CD4-positive, CD25-positive, alpha-beta regulatory T cell (primary cell): ENCODE measurements at regions not wholly inside any gene's neighbourhood (a gene's known extent, or its start where the extent isn't known, plus 50 kb on each side); places are given as distances from the start of the nearest gene placed in this dataset.

Experiments used
- ATAC-seq, 2 donors: fragments of 150-1000 bp; cut with Tn5 transposase; one replicate each; pipeline ENCODE4 v1.10.0; 2021; ENCODE audit warnings: low read depth in 2 of 2, moderate number of reproducible peaks in 2 of 2, moderate library complexity in 1 of 2
- DNase-seq, 3 donors: peaks; one replicate each; pipeline versions ENCODE4 v3.0.0 to v3.0.0-alpha.2; 2012 to 2022; ENCODE audit warnings: mixed read lengths in 1 of 3
- H3K27ac ChIP-seq: one replicate; pipeline ENCODE4 v1.7.0; 2013; ENCODE audit warnings: mild to moderate bottlenecking, low read length; ENCODE audit not compliant: insufficient read depth, poor library complexity, severe bottlenecking
- H3K27me3 ChIP-seq: one replicate; pipeline ENCODE4 v1.7.0; 2013; ENCODE audit warnings: low read length; ENCODE audit not compliant: control insufficient read depth, insufficient read depth
- H3K36me3 ChIP-seq: one replicate; pipeline ENCODE4 v1.7.0; 2013; ENCODE audit warnings: mild to moderate bottlenecking, low read length, moderate library complexity; ENCODE audit not compliant: control insufficient read depth, insufficient read depth
- H3K4me1 ChIP-seq: 2 replicates; pipeline ENCODE4 v1.7.0; 2013; ENCODE audit warnings: mild to moderate bottlenecking, low read length; ENCODE audit not compliant: insufficient read depth, control insufficient read depth, poor library complexity, severe bottlenecking
- H3K4me3 ChIP-seq: one replicate; pipeline ENCODE4 v1.7.0; 2013; ENCODE audit warnings: low read depth, mild to moderate bottlenecking, low read length, moderate library complexity
- H3K9me3 ChIP-seq, 2 experiments: 1 replicate in 1 of 2; 2 replicates in 1 of 2; pipeline ENCODE4 v1.7.0; 2013; ENCODE audit warnings: low read length in 2 of 2, mild to moderate bottlenecking in 1 of 2, moderate library complexity in 1 of 2; ENCODE audit not compliant: control insufficient read depth in 2 of 2
- H3K27ac Mint-ChIP-seq, 3 donors: one replicate each; pipeline ENCODE4 v1.8.0; 2020 to 2022; ENCODE audit warnings: mild to moderate bottlenecking in 3 of 3, mixed read lengths in 3 of 3, moderate library complexity in 2 of 3
- H3K27me3 Mint-ChIP-seq: one replicate; pipeline ENCODE4 v1.8.0; 2022; ENCODE audit warnings: mild to moderate bottlenecking, mixed read lengths
- H3K36me3 Mint-ChIP-seq: one replicate; pipeline ENCODE4 v1.8.0; 2020; ENCODE audit warnings: mixed read lengths
- H3K4me1 Mint-ChIP-seq, 4 donors: one replicate each; pipeline ENCODE4 v1.8.0; 2020 to 2022; ENCODE audit warnings: mixed read lengths in 4 of 4, mild to moderate bottlenecking in 1 of 4
- H3K4me3 Mint-ChIP-seq, 4 donors: one replicate each; pipeline ENCODE4 v1.8.0; 2020 to 2022; ENCODE audit warnings: mild to moderate bottlenecking in 4 of 4, mixed read lengths in 4 of 4, moderate library complexity in 3 of 4
- H3K9me3 Mint-ChIP-seq, 7 donors: one replicate each; pipeline ENCODE4 v1.8.0; 2020 to 2022; ENCODE audit warnings: mixed read lengths in 7 of 7, mild to moderate bottlenecking in 3 of 7, moderate library complexity in 2 of 7

DNA sequence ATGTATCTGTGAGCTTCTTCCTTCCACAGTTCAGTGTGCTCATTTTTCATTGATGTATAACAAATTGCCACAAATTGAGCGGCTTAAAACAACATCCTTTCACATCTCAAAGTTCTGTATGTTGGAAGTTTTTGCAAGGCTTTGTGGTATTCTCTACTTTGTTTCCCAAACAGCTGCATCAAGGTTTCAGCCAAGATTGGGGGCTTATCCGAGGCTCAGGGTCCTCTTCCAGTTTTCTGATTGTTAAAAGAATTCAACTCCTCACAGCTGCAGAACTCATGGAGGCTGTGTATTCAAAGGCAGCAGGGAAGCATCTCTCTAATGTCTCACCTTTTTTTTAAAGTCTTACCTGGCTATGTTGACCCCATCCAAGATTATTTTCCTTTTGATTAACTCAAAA, 1369.8 kb downstream of the PCDH9 start:
- H3K9me3 ChIP-seq: peaks cover 0 to 3% of the 10 kb centered on the region in 2 experiments
- no peaks in the 10 kb centered on the region for H3K27me3 Mint-ChIP-seq
- no peak overlapping the region for H3K27ac ChIP-seq
- H3K36me3 Mint-ChIP-seq: no peaks in the 10 kb centered on the region
- H3K4me3 Mint-ChIP-seq: no peak overlapping the region
- no peaks in the 10 kb centered on the region for H3K36me3 ChIP-seq
- H3K4me1 Mint-ChIP-seq: no peaks in the 10 kb centered on the region
- no peaks in the 10 kb centered on the region for H3K27me3 ChIP-seq
- H3K4me1 ChIP-seq: no peaks in the 10 kb centered on the region
- peaks cover 0 to 12% (median 7%) of the 10 kb centered on the region in 7 donors for H3K9me3 Mint-ChIP-seq
- no peak overlapping the region for H3K4me3 ChIP-seq
- DNase-seq (no peak), ATAC-seq (no peak)
- no peak overlapping the region for H3K27ac Mint-ChIP-seq

DNA sequence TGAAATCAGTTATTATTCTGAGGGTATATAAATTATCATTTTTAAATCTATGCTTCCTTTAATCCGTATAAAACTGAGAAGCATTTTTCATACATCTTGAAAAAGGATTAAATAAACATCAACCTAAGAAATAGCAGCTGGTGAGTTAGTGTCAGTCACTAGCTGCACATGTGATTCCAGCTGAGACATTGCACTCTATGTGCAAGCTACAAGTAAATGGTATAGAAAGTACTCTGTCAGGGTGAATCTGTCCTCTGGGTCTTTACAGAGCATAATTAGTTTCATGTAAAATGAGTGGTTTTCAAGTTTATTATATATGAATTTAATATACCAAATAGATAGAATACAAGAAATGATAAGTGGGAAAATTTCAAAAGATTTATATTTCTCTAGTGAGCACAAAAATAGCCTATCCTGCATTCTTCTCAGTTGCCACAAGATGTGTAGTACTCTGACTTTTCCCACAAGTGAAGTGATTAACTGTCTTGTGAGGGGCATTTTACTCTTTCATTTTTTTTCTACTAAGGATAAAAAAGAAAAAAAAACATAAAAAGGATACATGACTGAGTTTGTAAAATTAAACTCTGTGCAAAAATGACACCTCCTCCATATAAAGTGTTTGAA, 1372.1 kb downstream of the PCDH9 start:
- H3K27ac ChIP-seq: no peak overlapping the region
- no peaks in the 10 kb centered on the region for H3K4me1 ChIP-seq
- H3K9me3 Mint-ChIP-seq: peaks cover 5 to 16% (median 10%) of the 10 kb centered on the region in 7 donors
- no peak overlapping the region for H3K27ac Mint-ChIP-seq
- H3K4me3 ChIP-seq: no peak overlapping the region
- H3K36me3 Mint-ChIP-seq: no peaks in the 10 kb centered on the region
- H3K4me1 Mint-ChIP-seq: no peaks in the 10 kb centered on the region
- no peak overlapping the region for H3K4me3 Mint-ChIP-seq
- DNase-seq: no peak
- H3K36me3 ChIP-seq: no peaks in the 10 kb centered on the region
- no peaks in the 10 kb centered on the region for H3K27me3 Mint-ChIP-seq
- ATAC-seq: no peak
- H3K9me3 ChIP-seq: peaks cover 0 to 3% of the 10 kb centered on the region in 2 experiments
- H3K27me3 ChIP-seq: no peaks in the 10 kb centered on the region

DNA sequence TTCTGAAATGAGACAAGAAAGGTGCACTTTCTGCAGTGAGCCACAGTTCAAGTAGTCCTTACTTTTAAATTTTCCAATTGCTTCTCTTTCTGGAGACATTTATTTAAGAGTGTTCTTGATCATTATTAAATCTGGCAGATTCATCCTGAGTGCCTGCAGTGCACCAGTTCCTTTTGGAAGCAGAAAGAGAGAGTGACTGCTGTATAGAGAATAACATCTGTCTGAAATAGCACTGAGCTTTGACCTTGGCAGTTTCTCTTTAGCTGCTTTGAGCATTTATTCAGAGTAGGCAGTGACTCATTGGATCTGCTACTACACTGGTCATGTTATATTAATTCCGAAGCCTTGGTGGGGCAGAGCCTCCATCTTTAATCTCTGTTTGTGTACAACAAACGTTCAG, 1373.7 kb downstream of the PCDH9 start:
- DNase-seq (no peak), ATAC-seq (no peak)
- Mint-ChIP-seq H3K27ac (no peak overlapping the region), H3K36me3 (no peaks in the 10 kb centered on the region), H3K4me1 (no peaks in the 10 kb centered on the region), H3K9me3 (peaks cover 5 to 16% (median 9%) of the 10 kb centered on the region in 7 donors), H3K27me3 (no peaks in the 10 kb centered on the region), H3K4me3 (no peak overlapping the region)
- Histone ChIP-seq H3K27ac (no peak overlapping the region), H3K4me3 (no peak overlapping the region), H3K4me1 (no peaks in the 10 kb centered on the region), H3K27me3 (no peaks in the 10 kb centered on the region), H3K36me3 (no peaks in the 10 kb centered on the region), H3K9me3 (peaks cover 0 to 3% of the 10 kb centered on the region in 2 experiments)

DNA sequence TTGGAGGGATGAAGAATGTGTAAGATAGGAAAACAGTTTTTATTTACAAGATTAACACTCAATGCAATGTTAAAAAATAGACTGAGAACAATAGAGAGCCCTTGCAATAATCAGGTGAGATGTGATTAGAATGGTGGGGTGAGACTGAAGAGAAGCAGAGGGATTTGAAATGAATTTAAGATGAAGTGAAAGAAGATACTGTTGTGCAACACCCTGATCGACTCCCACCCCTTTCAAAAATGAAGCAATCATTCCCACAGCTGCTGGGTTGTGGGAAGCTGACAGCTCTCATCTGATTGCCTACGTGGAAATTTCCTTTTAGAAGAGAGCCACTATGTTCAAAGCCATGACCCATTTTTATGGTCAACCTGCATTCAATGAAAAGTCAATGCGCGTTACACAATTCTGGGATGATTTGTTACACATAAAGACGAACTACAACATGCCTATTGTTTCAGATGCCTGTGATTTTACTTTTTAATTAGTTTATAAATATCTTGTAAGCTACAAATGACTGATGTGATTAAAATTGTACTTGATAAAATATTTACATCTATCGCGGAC, 1374.8 kb downstream of the PCDH9 start:
- no peaks in the 10 kb centered on the region for H3K4me1 Mint-ChIP-seq
- Histone ChIP-seq H3K4me1 (no peaks in the 10 kb centered on the region), H3K27ac (no peak overlapping the region), H3K4me3 (no peak overlapping the region), H3K27me3 (no peaks in the 10 kb centered on the region), H3K36me3 (no peaks in the 10 kb centered on the region), H3K9me3 (peaks cover 0 to 5% of the 10 kb centered on the region in 2 experiments)
- no peaks in the 10 kb centered on the region for H3K36me3 Mint-ChIP-seq
- ATAC-seq (no peak), DNase-seq (no peak)
- peaks cover 4 to 20% (median 9%) of the 10 kb centered on the region in 7 donors for H3K9me3 Mint-ChIP-seq
- no peaks in the 10 kb centered on the region for H3K27me3 Mint-ChIP-seq
- H3K4me3 Mint-ChIP-seq: no peak overlapping the region
- no peak overlapping the region for H3K27ac Mint-ChIP-seq

DNA sequence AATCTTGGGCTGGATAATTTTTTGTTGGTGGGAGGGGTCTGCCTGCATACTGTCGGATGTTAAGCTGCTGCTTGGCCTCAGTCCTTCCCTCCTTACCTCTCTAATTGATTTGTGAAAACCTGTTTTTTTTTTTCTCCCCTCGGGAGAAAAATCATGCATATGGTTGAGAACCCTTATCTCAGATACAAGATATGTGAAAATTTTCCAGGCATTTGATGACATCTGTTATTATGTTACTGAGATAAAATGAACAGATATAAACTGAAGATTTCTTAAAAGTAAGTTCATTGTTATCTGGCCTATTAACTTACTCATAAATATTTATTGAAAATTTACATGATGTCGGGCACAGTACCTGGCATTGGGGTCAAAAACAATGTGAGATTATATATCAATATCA, 1375.7 kb downstream of the PCDH9 start:
- H3K4me3 ChIP-seq: no peak overlapping the region
- no peaks in the 10 kb centered on the region for H3K36me3 ChIP-seq
- peaks cover 3 to 20% (median 6%) of the 10 kb centered on the region in 7 donors for H3K9me3 Mint-ChIP-seq
- no peaks in the 10 kb centered on the region for H3K27me3 ChIP-seq
- H3K36me3 Mint-ChIP-seq: no peaks in the 10 kb centered on the region
- DNase-seq: no peak
- H3K27ac ChIP-seq: no peak overlapping the region
- no peaks in the 10 kb centered on the region for H3K4me1 ChIP-seq
- ATAC-seq: no peak
- H3K27ac Mint-ChIP-seq: no peak overlapping the region
- H3K4me3 Mint-ChIP-seq: no peak overlapping the region
- H3K27me3 Mint-ChIP-seq: no peaks in the 10 kb centered on the region
- peaks cover 0 to 4% of the 10 kb centered on the region in 2 experiments for H3K9me3 ChIP-seq
- H3K4me1 Mint-ChIP-seq: no peaks in the 10 kb centered on the region

DNA sequence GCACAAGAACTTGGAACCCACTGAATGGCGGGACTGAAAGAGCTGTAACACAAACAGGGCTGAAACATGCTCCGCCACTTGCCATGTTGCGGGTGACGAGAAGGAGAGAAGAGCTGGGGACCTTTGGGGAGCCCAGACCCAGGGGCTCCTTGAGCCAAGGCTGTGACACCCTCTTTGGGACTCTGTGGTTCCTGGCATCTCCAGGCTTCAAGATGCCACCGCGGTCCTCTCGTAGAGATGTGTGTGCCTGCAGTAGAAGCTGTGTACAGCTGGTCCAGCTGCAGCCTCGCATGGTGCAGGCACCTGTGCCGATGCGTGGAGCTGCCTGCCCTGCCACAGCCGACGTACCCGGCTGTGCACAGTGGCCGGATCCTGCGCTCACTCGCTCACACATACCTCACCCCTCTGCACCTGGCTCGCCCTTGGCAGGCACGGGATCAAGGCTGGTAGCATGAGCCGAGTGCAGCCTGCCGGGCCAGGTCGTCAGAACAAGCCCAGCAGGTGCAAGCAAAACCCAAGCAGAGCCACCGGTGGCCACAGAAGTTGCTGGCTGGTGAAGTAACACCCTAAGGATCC, 1385.8 kb downstream of the PCDH9 start:
- no peaks in the 10 kb centered on the region for H3K27me3 Mint-ChIP-seq
- H3K27ac ChIP-seq: no peak overlapping the region
- H3K4me1 Mint-ChIP-seq: no peaks in the 10 kb centered on the region
- H3K36me3 Mint-ChIP-seq: no peaks in the 10 kb centered on the region
- no peak for ATAC-seq
- H3K27me3 ChIP-seq: no peaks in the 10 kb centered on the region
- H3K27ac Mint-ChIP-seq: no peak overlapping the region
- DNase-seq: no peak
- no peak overlapping the region for H3K4me3 Mint-ChIP-seq
- H3K9me3 ChIP-seq: peaks cover 0 to 24% of the 10 kb centered on the region in 2 experiments
- H3K36me3 ChIP-seq: no peaks in the 10 kb centered on the region
- H3K9me3 Mint-ChIP-seq: peaks cover 0 to 26% (median 7%) of the 10 kb centered on the region in 7 donors
- H3K4me3 ChIP-seq: no peak overlapping the region
- H3K4me1 ChIP-seq: no peaks in the 10 kb centered on the region

DNA sequence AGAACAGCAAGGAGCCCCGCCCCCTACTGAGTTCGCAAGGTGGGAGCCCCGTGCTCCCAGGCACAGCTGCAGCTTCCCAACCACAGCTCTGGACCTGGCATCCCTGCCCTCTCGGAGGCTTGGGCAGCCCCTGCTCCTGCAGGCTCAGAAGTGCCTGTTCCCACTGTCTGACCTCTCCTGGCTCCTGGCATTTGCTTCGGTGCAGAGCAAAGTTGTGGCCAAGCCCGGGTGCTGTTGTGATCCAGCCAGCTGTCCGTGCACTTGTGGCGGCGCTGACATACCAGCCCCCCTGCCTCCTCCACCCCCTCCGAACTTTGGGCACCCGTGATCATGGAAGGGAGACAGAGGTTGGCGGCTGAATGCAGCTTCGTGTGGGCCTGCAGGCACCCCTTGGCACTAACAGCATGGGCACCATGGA, 1386.8 kb downstream of the PCDH9 start:
- ATAC-seq (no peak), DNase-seq (no peak)
- Mint-ChIP-seq H3K27me3 (no peaks in the 10 kb centered on the region), H3K36me3 (no peaks in the 10 kb centered on the region), H3K4me3 (no peak overlapping the region), H3K9me3 (peaks cover 0 to 29% (median 7%) of the 10 kb centered on the region in 7 donors), H3K4me1 (no peaks in the 10 kb centered on the region), H3K27ac (no peak overlapping the region)
- Histone ChIP-seq H3K36me3 (no peaks in the 10 kb centered on the region), H3K27ac (no peak overlapping the region), H3K9me3 (peaks cover 2 to 25% of the 10 kb centered on the region in 2 experiments), H3K27me3 (no peaks in the 10 kb centered on the region), H3K4me3 (no peak overlapping the region), H3K4me1 (no peaks in the 10 kb centered on the region)

DNA sequence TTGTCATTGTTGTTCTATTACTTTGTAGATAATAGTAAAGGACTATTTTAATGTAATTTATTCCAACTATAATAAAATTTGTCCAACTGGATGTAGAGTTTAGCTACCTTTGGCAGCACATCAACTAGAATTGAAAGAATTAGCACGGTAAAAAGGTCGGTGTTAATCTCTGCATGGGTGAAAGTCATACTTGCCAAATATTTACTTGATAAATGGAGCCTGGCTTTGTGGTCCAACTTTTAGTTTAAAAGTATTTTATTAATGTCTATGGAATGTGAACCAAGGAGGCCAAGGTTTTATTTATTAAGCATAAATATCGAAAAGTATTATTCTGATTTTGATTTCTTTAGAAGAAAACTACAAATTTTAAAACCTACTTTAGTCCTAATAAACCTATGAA, 1389.0 kb downstream of the PCDH9 start:
- no peak for DNase-seq
- no peak overlapping the region for H3K4me3 Mint-ChIP-seq
- no peak overlapping the region for H3K27ac Mint-ChIP-seq
- Histone ChIP-seq H3K36me3 (no peaks in the 10 kb centered on the region), H3K9me3 (peaks cover 2 to 17% of the 10 kb centered on the region in 2 experiments), H3K4me1 (no peaks in the 10 kb centered on the region), H3K4me3 (no peak overlapping the region), H3K27ac (no peak overlapping the region), H3K27me3 (no peaks in the 10 kb centered on the region)
- H3K9me3 Mint-ChIP-seq: peaks cover 0 to 27% (median 5%) of the 10 kb centered on the region in 7 donors
- H3K27me3 Mint-ChIP-seq: no peaks in the 10 kb centered on the region
- ATAC-seq: no peak
- no peaks in the 10 kb centered on the region for H3K4me1 Mint-ChIP-seq
- H3K36me3 Mint-ChIP-seq: no peaks in the 10 kb centered on the region
